Astrocyte (in vitro differentiated cells and primary cell): ENCODE measurements at regions not wholly inside any gene's neighbourhood (a gene's known extent, or its start where the extent isn't known, plus 50 kb on each side); places are given as distances from the start of the nearest gene placed in this dataset.

Experiments used
- EZH2 ChIP-seq: IDR thresholded peaks from 2 replicates; pipeline ENCODE4 v1.6.1; 2012; ENCODE audit warnings: mild to moderate bottlenecking, low read length, inconsistent platforms; ENCODE audit not compliant: insufficient read depth
- TF ChIP-seq, protein P1 (sequence below): IDR thresholded peaks from 2 replicates; pipeline ENCODE4 v1.5.1; 2011; ENCODE audit warnings: low read depth, mild to moderate bottlenecking, inconsistent platforms, low read length, moderate library complexity; ENCODE audit not compliant: insufficient read depth

DNA sequence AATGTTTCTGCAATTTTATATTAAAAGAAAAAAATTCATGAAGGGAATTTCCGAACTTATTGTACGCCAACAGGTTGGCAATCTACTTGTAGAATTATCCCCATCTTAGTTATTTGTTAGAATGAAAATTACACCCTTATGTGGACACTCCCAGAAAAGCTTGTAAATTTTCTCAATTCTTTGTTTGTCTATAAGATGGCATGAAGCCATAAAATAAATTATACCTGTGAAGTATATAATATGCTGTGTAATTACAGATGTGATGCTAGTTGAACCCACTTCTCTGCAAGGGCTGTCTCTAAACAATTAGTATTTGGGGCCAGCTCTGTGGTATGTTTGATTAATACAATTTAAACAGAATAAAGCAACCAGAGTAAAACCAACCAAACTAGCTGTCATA is 52.1 kb upstream of the DSP start:
- TF ChIP-seq, protein P1, sequence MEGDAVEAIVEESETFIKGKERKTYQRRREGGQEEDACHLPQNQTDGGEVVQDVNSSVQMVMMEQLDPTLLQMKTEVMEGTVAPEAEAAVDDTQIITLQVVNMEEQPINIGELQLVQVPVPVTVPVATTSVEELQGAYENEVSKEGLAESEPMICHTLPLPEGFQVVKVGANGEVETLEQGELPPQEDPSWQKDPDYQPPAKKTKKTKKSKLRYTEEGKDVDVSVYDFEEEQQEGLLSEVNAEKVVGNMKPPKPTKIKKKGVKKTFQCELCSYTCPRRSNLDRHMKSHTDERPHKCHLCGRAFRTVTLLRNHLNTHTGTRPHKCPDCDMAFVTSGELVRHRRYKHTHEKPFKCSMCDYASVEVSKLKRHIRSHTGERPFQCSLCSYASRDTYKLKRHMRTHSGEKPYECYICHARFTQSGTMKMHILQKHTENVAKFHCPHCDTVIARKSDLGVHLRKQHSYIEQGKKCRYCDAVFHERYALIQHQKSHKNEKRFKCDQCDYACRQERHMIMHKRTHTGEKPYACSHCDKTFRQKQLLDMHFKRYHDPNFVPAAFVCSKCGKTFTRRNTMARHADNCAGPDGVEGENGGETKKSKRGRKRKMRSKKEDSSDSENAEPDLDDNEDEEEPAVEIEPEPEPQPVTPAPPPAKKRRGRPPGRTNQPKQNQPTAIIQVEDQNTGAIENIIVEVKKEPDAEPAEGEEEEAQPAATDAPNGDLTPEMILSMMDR, result no peak
- TF ChIP-seq EZH2, result no peak
